ENCODE measurements at regions not wholly inside any gene's neighbourhood (a gene's known extent, or its start where the extent isn't known, plus 50 kb on each side); places are given as distances from the start of the nearest gene placed in this dataset.
A peak's percentile ranks its signal among the peaks of the same experiment; 100 is the strongest.

DNA sequence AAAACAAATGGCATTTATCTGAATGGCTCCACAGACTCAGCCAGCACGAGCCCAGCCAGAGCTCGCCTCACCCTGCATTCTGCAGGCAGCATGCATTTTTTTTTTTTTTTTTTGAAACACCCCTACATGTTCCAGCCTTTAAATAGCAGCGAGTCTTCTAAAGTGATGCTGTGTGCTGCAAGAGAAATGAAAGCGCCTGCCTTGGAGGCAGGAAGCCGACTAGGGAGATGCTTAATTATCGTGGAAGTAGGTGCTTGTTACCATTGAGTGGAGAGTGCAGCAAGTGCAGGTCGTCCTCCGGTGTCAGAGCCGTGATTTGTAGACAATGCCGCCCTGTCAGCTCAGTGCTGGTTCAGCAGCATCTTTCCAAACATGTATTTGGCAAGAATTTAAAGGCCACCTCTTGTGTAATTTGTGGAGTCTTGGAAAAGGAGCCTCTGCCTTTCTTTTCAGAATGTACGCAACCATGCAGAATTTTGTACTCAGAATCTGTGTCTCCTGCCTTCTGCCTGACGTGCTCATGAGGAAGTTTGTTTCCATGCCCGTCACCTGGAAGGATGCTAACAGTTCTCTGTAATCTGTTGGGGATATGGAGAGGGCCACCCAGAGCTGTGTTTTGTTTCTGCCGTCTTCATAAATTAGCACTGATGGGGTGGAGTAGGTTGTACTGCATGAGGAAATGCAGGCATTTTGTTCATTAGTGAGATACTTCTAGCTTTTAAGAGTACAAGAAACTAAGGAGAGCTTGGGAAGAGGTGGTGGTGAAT lies 345.9 kb upstream of the RGS6 start:
- peak overlapping the region; percentile 51 for H2AK9ac ChIP-seq (replicated peaks; ENCODE audit: low read depth, low read length, poor library complexity)
- H3K27ac ChIP-seq (ENCODE audit: insufficient read depth, low read length), result peak overlapping the region; percentile 66; the same call in 1 of the 2 replicates
- peak overlapping the region; percentile 54 for H2BK5ac ChIP-seq (ENCODE audit: low read depth, low read length, poor library complexity, severe bottlenecking)
- peak overlapping the region; percentile 23 for H3K4me3 ChIP-seq (ENCODE audit: insufficient read depth, low read depth, low read length)
- POLR2A ChIA-PET (ENCODE audit: unreplicated experiment), result interaction anchor here (0.8 kb wide), 1 partner anchor 9 kb away, joined by 4 read pairs; no protein-coding TSS in a partner anchor
- TF ChIP-seq BHLHE40 (IDR thresholded peaks at IDR 0.05; ENCODE audit: low read depth, low read length) (0 out of 2 replicates have a peak, but pooled peaks have one; percentile 20), CEBPB (IDR thresholded peaks at IDR 0.05; ENCODE audit: low read depth, low read length) (peak; percentile 54; the same call in 1 of the 2 replicates), MXI1 (IDR thresholded peaks at IDR 0.05; ENCODE audit: borderline replicate concordance, low read depth, low read length) (no peak)
- peak overlapping the region; percentile 60 for H3K9ac ChIP-seq (ENCODE audit: low read depth, low read length)
- peak overlapping the region in 1 of 2 experiments; percentile 26; a peak in 1 of 4 replicates for H4K8ac ChIP-seq (ENCODE audit: low read depth in 2 of 2, low read length in 2 of 2)
- intact Hi-C loops (cut with micrococcal nuclease), result loop anchor here (2.0 to 10.0 kb wide), 2 partner anchors 266 to 452 kb away; partner anchors contain the start of gene SIPA1L1
- peak overlapping the region; percentile 0; the same call in 1 of the 2 replicates for H4K5ac ChIP-seq (ENCODE audit: low read depth, low read length)
- DNase-seq (peak; percentile 59), ATAC-seq (ENCODE audit: low read depth) (peak; percentile 49)
- peaks cover 6% of the 10 kb centered on the region; the same call in 1 of the 2 replicates for H3K9me1 ChIP-seq (ENCODE audit: insufficient read depth, low read length)
- BruUV-seq (replicated peaks), result no TSS peak
- H3K9me3 ChIP-seq (ENCODE audit: control insufficient read depth, insufficient read depth, low read length), result no peaks in the 10 kb centered on the region
- H2AK5ac ChIP-seq (ENCODE audit: low read depth, low read length), result peak overlapping the region; percentile 51; the same call in 1 of the 2 replicates
- H3K56ac ChIP-seq (ENCODE audit: extremely low read depth, insufficient read depth, low read length), result 0 out of 2 replicates have a peak overlapping the region, but pooled peaks have one; percentile 39
- peak overlapping the region; percentile 56 for H3K14ac ChIP-seq (replicated peaks; ENCODE audit: low read depth, low read length)
- WGBS, 2 experiments (ENCODE audit: extremely low coverage in 2 of 2, insufficient read length in 1 of 2), result 3% methylated on average over 4 of the region's 14 CpGs; no CpG with 5 or more reads in 1 of the 2 experiments
- no peaks in the 10 kb centered on the region for H3K36me3 ChIP-seq (ENCODE audit: control insufficient read depth, insufficient read depth, low read length)
- peak overlapping the region; percentile 19 for H4K91ac ChIP-seq (ENCODE audit: insufficient read depth, low read depth, low read length)
- H2BK120ac ChIP-seq (ENCODE audit: low read depth, low read length), result peak overlapping the region; percentile 48
- no peaks in the 10 kb centered on the region; the same call in 1 of the 2 replicates for H4K20me1 ChIP-seq (ENCODE audit: insufficient read depth, low read length)
- H3K27me3 ChIP-seq (ENCODE audit: control insufficient read depth, insufficient read depth, low read length), result no peaks in the 10 kb centered on the region
- peaks cover 10% of the 10 kb centered on the region for H3K4me1 ChIP-seq (ENCODE audit: control insufficient read depth, insufficient read depth, low read length)
- peak overlapping the region; percentile 9; the same call in 1 of the 3 replicates for H2BK15ac ChIP-seq (ENCODE audit: low read depth, low read length)
- peak overlapping the region; percentile 75 for H3K4me2 ChIP-seq (ENCODE audit: low read depth, low read length)
- H2AFZ ChIP-seq (replicated peaks; ENCODE audit: low read length, poor library complexity), result peak overlapping the region; percentile 84
- H2BK20ac ChIP-seq (ENCODE audit: low read depth, low read length), result peak overlapping the region; percentile 43; the same call in 1 of the 2 replicates
- peaks cover 32 to 66% of the 10 kb centered on the region in 2 experiments for H3K79me1 ChIP-seq (ENCODE audit: low read depth in 1 of 2, low read length in 2 of 2)
- peak overlapping the region; percentile 66 for H3K23ac ChIP-seq (ENCODE audit: low read depth, low read length)
- CTCF ChIA-PET, result interaction anchor here (0.6 to 0.7 kb wide), 2 partner anchors 28 kb away, joined by 3 read pairs; no protein-coding TSS in a partner anchor
- H3K4ac ChIP-seq (ENCODE audit: low read depth, low read length), result peak overlapping the region; percentile 65
- peak overlapping the region; percentile 39; the same call in 1 of the 2 replicates for H3K18ac ChIP-seq (ENCODE audit: low read depth, low read length)
- in situ Hi-C loops (cut with MboI; ENCODE audit: low sequenced_read_pairs), result no loop called here
- dilution Hi-C loops (cut with HindIII; ENCODE audit: low sequenced_read_pairs, unreplicated experiment), result no loop called here
